ENCODE measurements at regions not wholly inside any gene's neighbourhood (a gene's known extent, or its start where the extent isn't known, plus 50 kb on each side); places are given as distances from the start of the nearest gene placed in this dataset.

GRCh38 chr18:11286431-11286830 lies 137.1 kb upstream of the PIEZO2 start:
- Mint-ChIP-seq H3K9me3 (ENCODE audit: low read depth) (no peaks in the 10 kb centered on the region), H3K36me3 (ENCODE audit: low read depth) (no peaks in the 10 kb centered on the region), H3K4me1 (ENCODE audit: low read depth) (peaks cover 19% of the 10 kb centered on the region), H3K27me3 (ENCODE audit: low read depth) (no peaks in the 10 kb centered on the region), H3K27ac (ENCODE audit: unreplicated experiment) (no peak overlapping the region), H3K4me3 (ENCODE audit: unreplicated experiment) (no peak overlapping the region)
- DNase-seq (ENCODE audit: low spot score): no peak
- TF ChIP-seq CTCF (IDR thresholded peaks at IDR 0.05): no peak

GRCh38 chr18:11284811-11285210 lies 135.4 kb upstream of the PIEZO2 start:
- no peak for TF ChIP-seq CTCF (IDR thresholded peaks at IDR 0.05)
- Mint-ChIP-seq H3K36me3 (ENCODE audit: low read depth) (no peaks in the 10 kb centered on the region), H3K4me3 (ENCODE audit: unreplicated experiment) (no peak overlapping the region), H3K27me3 (ENCODE audit: low read depth) (no peaks in the 10 kb centered on the region), H3K9me3 (ENCODE audit: low read depth) (no peaks in the 10 kb centered on the region), H3K27ac (ENCODE audit: unreplicated experiment) (peak overlapping the region; percentile 37), H3K4me1 (ENCODE audit: low read depth) (peaks cover 19% of the 10 kb centered on the region)
- no peak for DNase-seq (ENCODE audit: low spot score)

- H3K36me3 Mint-ChIP-seq (ENCODE audit: low read depth): no peaks in the 10 kb centered on the region
- DNase-seq (ENCODE audit: low spot score): no peak
- no peaks in the 10 kb centered on the region for H3K27me3 Mint-ChIP-seq (ENCODE audit: low read depth)
- H3K4me3 Mint-ChIP-seq (ENCODE audit: unreplicated experiment): no peak overlapping the region
- peaks cover 19% of the 10 kb centered on the region for H3K4me1 Mint-ChIP-seq (ENCODE audit: low read depth)
- no peaks in the 10 kb centered on the region for H3K9me3 Mint-ChIP-seq (ENCODE audit: low read depth)
- H3K27ac Mint-ChIP-seq (ENCODE audit: unreplicated experiment): no peak overlapping the region
- no peak for TF ChIP-seq CTCF (IDR thresholded peaks at IDR 0.05)
Observed at GRCh38 chr18:11284349-11284748, 135.0 kb upstream of the PIEZO2 start.

- Mint-ChIP-seq H3K27ac (ENCODE audit: unreplicated experiment) (no peak overlapping the region), H3K4me1 (ENCODE audit: low read depth) (peaks cover 19% of the 10 kb centered on the region), H3K36me3 (ENCODE audit: low read depth) (no peaks in the 10 kb centered on the region), H3K9me3 (ENCODE audit: low read depth) (no peaks in the 10 kb centered on the region), H3K4me3 (ENCODE audit: unreplicated experiment) (no peak overlapping the region), H3K27me3 (ENCODE audit: low read depth) (no peaks in the 10 kb centered on the region)
- TF ChIP-seq CTCF (IDR thresholded peaks at IDR 0.05): no peak
- no peak for DNase-seq (ENCODE audit: low spot score)
Observed at GRCh38 chr18:11283479-11284161, 134.3 kb upstream of the PIEZO2 start.

GRCh38 chr18:11279461-11279860 lies 130.1 kb upstream of the PIEZO2 start:
- H3K9me3 Mint-ChIP-seq (ENCODE audit: low read depth): no peaks in the 10 kb centered on the region

More at GRCh38 chr18:11279461-11279860, 130.1 kb upstream of the PIEZO2 start:
- Mint-ChIP-seq H3K27ac (ENCODE audit: unreplicated experiment) (no peak overlapping the region), H3K36me3 (ENCODE audit: low read depth) (no peaks in the 10 kb centered on the region), H3K27me3 (ENCODE audit: low read depth) (no peaks in the 10 kb centered on the region), H3K4me3 (ENCODE audit: unreplicated experiment) (no peak overlapping the region), H3K4me1 (ENCODE audit: low read depth) (peaks cover 9% of the 10 kb centered on the region)
- DNase-seq (ENCODE audit: low spot score): no peak
- no peak for TF ChIP-seq CTCF (IDR thresholded peaks at IDR 0.05)

All from chondrocyte (in vitro differentiated cells).